IMR-90 (cell line): ENCODE measurements at regions not wholly inside any gene's neighbourhood (a gene's known extent, or its start where the extent isn't known, plus 50 kb on each side); places are given as distances from the start of the nearest gene placed in this dataset.

Experiments used
- CEBPB ChIP-seq: IDR thresholded peaks from 2 replicates; pipeline ENCODE4 v1.6.1; 2012; ENCODE audit warnings: low read depth, low read length, improper control_type of control experiment
- CTCF ChIP-seq: conservative IDR thresholded peaks from 2 replicates; pipeline ENCODE4 v1.5.1; 2012; ENCODE audit warnings: mild to moderate bottlenecking, low read depth, low read length, improper control_type of control experiment
- MAFK ChIP-seq: IDR thresholded peaks from 2 replicates; pipeline ENCODE4 v1.6.1; 2012; ENCODE audit warnings: low read depth, low read length, improper control_type of control experiment
- MAZ ChIP-seq: IDR thresholded peaks from 2 replicates; pipeline ENCODE4 v1.6.1; 2012; ENCODE audit warnings: low read depth, mild to moderate bottlenecking, low read length, improper control_type of control experiment, moderate library complexity, borderline replicate concordance
- MXI1 ChIP-seq: IDR thresholded peaks from 2 replicates; pipeline ENCODE4 v1.6.1; 2012; ENCODE audit warnings: low read depth, mild to moderate bottlenecking, low read length, moderate library complexity, borderline replicate concordance
- NFE2L2 ChIP-seq: fragments of 150-350 bp; IDR thresholded peaks from 2 replicates; pipeline ENCODE4 v1.6.1; 2016; ENCODE audit warnings: low read depth, mild to moderate bottlenecking, low read length
- POLR2A ChIP-seq: IDR thresholded peaks from 2 replicates; pipeline ENCODE4 v1.6.1; 2012; ENCODE audit warnings: mild to moderate bottlenecking, low read depth, low read length
- RCOR1 ChIP-seq: IDR thresholded peaks from 2 replicates; pipeline ENCODE4 v1.6.1; 2012; ENCODE audit warnings: mild to moderate bottlenecking, low read length, improper control_type of control experiment; ENCODE audit not compliant: insufficient replicate concordance
- SMC3 ChIP-seq: fragments of 150-350 bp; IDR thresholded peaks from 2 replicates; pipeline ENCODE4 v1.6.1; 2016; ENCODE audit warnings: low read depth, mild to moderate bottlenecking, antibody characterized with exemption, low read length, moderate library complexity

GRCh38 chr3:78130741-78131290, 1090.9 kb downstream of the ROBO2 start:
- TF ChIP-seq CTCF (no peak), CEBPB (no peak), SMC3 (no peak), MAFK (no peak), MXI1 (no peak), POLR2A (no peak), NFE2L2 (no peak), MAZ (no peak), RCOR1 (no peak)
